B cell (primary cell): ENCODE measurements at regions not wholly inside any gene's neighbourhood (a gene's known extent, or its start where the extent isn't known, plus 50 kb on each side); places are given as distances from the start of the nearest gene placed in this dataset.

Experiments
- ATAC-seq: fragments of 200-7000 bp; cut with Tn5 transposase; one replicate; pipeline ENCODE4 v1.10.0; 2021; ENCODE audit warnings: low read depth, mild to moderate bottlenecking, moderate number of reproducible peaks, moderate library complexity
- CTCF ChIA-PET: fragments of 350-600 bp; sonication (Branson Sonifier 250); formaldehyde crosslinking; loops from one replicate; lab custom pipeline; 2021; ENCODE audit warnings: antibody characterized with exemption, inconsistent platforms; lab: Charles Lee
- POLR2A ChIA-PET: fragments of 350-600 bp; sonication (Branson Sonifier 250); formaldehyde crosslinking; loops from one replicate; lab custom pipeline; 2021; ENCODE audit warnings: antibody characterized with exemption; lab: Charles Lee
- DNase-seq: peaks from one replicate; pipeline ENCODE4 v3.0.0; 2013
- H2AFZ ChIP-seq: 2 replicates; pipeline ENCODE4 v1.6.1; 2012; ENCODE audit warnings: mild to moderate bottlenecking, low read depth, low read length; ENCODE audit not compliant: insufficient read depth, poor library complexity, severe bottlenecking
- H3K27ac ChIP-seq, 2 donors: 1 replicate in 1 of 2; 2 replicates in 1 of 2; pipeline ENCODE4 v1.5.1; 2012 to 2013; ENCODE audit warnings: low read length in 2 of 2, mild to moderate bottlenecking in 2 of 2, moderate library complexity in 1 of 2
- H3K27me3 ChIP-seq, 4 experiments: fragments of 200-600 bp in 1 of 4; sonication (generic) in 1 of 4; replicated peaks in 1 of 4; 1 replicate in 2 of 4; 2 replicates in 2 of 4; pipeline versions ENCODE4 v1.6.1 to v1.7.0; 2013 to 2016; ENCODE audit warnings: low read length in 3 of 4, mild to moderate bottlenecking in 2 of 4, mixed read lengths in 1 of 4, moderate library complexity in 1 of 4; ENCODE audit not compliant: insufficient read depth in 4 of 4, control insufficient read depth in 3 of 4; ENCODE audit errors: control extremely low read depth in 1 of 4
- H3K36me3 ChIP-seq, 2 experiments: replicated peaks in 1 of 2; 1 replicate in 1 of 2; 2 replicates in 1 of 2; pipeline versions ENCODE4 v1.6.1 to v1.7.1; 2013; ENCODE audit warnings: low read length in 1 of 2; ENCODE audit not compliant: insufficient read depth in 2 of 2, control insufficient read depth in 1 of 2; ENCODE audit errors: control extremely low read depth in 1 of 2, extremely low read depth in 1 of 2
- H3K4me1 ChIP-seq, 2 donors: fragments of 200-600 bp in 1 of 2; sonication (generic) in 1 of 2; 1 replicate in 1 of 2; 2 replicates in 1 of 2; pipeline versions ENCODE4 v1.5.1 to v1.6.1; 2013 to 2017; ENCODE audit warnings: low read length in 2 of 2; ENCODE audit not compliant: control insufficient read depth in 2 of 2, insufficient read depth in 2 of 2
- H3K4me2 ChIP-seq: replicated peaks from 2 replicates; pipeline ENCODE3; 2012; ENCODE audit warnings: mild to moderate bottlenecking, low read depth, low read length; ENCODE audit not compliant: poor library complexity, severe bottlenecking
- H3K4me3 ChIP-seq, 5 experiments: fragments of 200-600 bp in 1 of 5; sonication (generic) in 1 of 5; 1 replicate in 3 of 5; 2 replicates in 2 of 5; pipeline versions ENCODE4 v1.5.1 to v1.7.0; 2011 to 2016; ENCODE audit warnings: low read length in 4 of 5, mild to moderate bottlenecking in 4 of 5, low read depth in 2 of 5, control low read depth in 1 of 5, moderate library complexity in 1 of 5; ENCODE audit not compliant: insufficient read depth in 1 of 5; ENCODE audit errors: control extremely low read depth in 1 of 5, extremely low read depth in 1 of 5
- H3K79me2 ChIP-seq: fragments of 200-600 bp; sonication (generic); one replicate; pipeline ENCODE4 v1.6.0; 2016; ENCODE audit warnings: low read length; ENCODE audit not compliant: control insufficient read depth, insufficient read depth
- H3K9ac ChIP-seq: fragments of 200-600 bp; sonication (generic); 2 replicates; pipeline ENCODE4 v1.6.1; 2017; ENCODE audit warnings: mild to moderate bottlenecking, low read length, moderate library complexity
- H3K9me3 ChIP-seq, 3 donors: one replicate each; pipeline versions ENCODE4 v1.6.1 to v1.7.1; 2013; ENCODE audit warnings: low read length in 2 of 3; ENCODE audit not compliant: control insufficient read depth in 2 of 3, insufficient read depth in 1 of 3; ENCODE audit errors: control extremely low read depth in 1 of 3
- H4K20me1 ChIP-seq: 2 replicates; pipeline ENCODE4 v1.6.0; 2012; ENCODE audit warnings: mild to moderate bottlenecking, low read length; ENCODE audit not compliant: insufficient read depth, control insufficient read depth, poor library complexity, severe bottlenecking
- H3K27ac Mint-ChIP-seq: one replicate; pipeline ENCODE4 v1.8.0; 2021; ENCODE audit warnings: mixed read lengths
- H3K27me3 Mint-ChIP-seq: one replicate; pipeline ENCODE4 v1.8.0; 2021; ENCODE audit warnings: mixed read lengths
- H3K4me1 Mint-ChIP-seq: one replicate; pipeline ENCODE4 v1.8.0; 2021; ENCODE audit warnings: mixed read lengths
- H3K4me3 Mint-ChIP-seq: one replicate; pipeline ENCODE4 v1.8.0; 2021; ENCODE audit warnings: mixed read lengths
- H3K9me3 Mint-ChIP-seq: one replicate; pipeline ENCODE4 v1.8.0; 2022; ENCODE audit warnings: mixed read lengths; ENCODE audit not compliant: insufficient read depth
- EZH2 ChIP-seq: IDR thresholded peaks from 2 replicates; pipeline ENCODE4 v1.6.1; 2012; ENCODE audit warnings: borderline replicate concordance, low read depth, mild to moderate bottlenecking, moderate library complexity, low read length; ENCODE audit not compliant: insufficient read depth, poor library complexity, severe bottlenecking
- WGBS: methylation state at CpG from one replicate; pipeline ENCODE4 v1.1.5; 2013; ENCODE audit warnings: missing lambda C conversion rate; ENCODE audit not compliant: insufficient coverage; 5-methylcytosine and 5-hydroxymethylcytosine counted together
- intact Hi-C: fragments of 100-400 bp; cut with micrococcal nuclease; formaldehyde crosslinking; loops from one replicate; pipeline ENCODE4 v1.10.0; 2022
- TF ChIP-seq, protein P1 (sequence below): fragments of 200-600 bp; IDR thresholded peaks from one replicate; pipeline ENCODE4 v1.8.0; 2022; ENCODE audit warnings: antibody characterized with exemption, mild to moderate bottlenecking

DNA sequence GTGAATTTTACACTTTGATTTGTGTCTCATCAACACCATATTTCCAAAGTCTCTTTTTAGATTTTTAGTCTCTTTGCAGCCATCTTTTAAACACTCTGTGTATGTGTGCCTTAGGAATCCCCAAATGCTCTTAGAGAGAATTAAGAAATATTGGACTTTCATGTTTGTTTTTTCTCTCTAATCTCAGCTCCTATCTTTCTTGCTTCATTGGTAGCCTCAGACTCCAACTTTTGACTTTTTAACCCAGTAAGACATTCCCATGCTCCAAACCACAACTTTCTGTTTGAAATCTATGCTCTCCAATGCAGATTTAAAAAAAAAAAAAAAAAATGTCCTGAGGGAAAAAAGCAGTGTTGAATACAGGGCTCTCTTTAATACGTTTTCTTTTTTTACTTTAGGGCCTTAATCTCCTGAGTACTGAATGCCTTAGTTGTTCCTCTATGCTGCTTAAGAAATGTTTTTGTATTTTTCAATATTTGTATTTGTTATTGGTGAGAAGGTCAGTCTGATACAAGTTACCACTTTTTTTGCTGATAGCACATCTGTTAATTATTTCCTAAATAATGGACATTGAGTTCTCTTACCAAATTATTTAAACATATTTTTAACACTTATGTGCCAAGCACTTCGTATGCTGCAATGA, 489.9 kb downstream of the NXPH1 start:
- ATAC-seq (no peak), DNase-seq (no peak)
- H3K27me3 ChIP-seq: no peaks in the 10 kb centered on the region
- H3K36me3 ChIP-seq: no peaks in the 10 kb centered on the region
- ChIA-PET POLR2A (no interaction called here), CTCF (no interaction called here)
- no peaks in the 10 kb centered on the region for H3K4me1 Mint-ChIP-seq
- TF ChIP-seq EZH2: no peak
- TF ChIP-seq, protein P1, sequence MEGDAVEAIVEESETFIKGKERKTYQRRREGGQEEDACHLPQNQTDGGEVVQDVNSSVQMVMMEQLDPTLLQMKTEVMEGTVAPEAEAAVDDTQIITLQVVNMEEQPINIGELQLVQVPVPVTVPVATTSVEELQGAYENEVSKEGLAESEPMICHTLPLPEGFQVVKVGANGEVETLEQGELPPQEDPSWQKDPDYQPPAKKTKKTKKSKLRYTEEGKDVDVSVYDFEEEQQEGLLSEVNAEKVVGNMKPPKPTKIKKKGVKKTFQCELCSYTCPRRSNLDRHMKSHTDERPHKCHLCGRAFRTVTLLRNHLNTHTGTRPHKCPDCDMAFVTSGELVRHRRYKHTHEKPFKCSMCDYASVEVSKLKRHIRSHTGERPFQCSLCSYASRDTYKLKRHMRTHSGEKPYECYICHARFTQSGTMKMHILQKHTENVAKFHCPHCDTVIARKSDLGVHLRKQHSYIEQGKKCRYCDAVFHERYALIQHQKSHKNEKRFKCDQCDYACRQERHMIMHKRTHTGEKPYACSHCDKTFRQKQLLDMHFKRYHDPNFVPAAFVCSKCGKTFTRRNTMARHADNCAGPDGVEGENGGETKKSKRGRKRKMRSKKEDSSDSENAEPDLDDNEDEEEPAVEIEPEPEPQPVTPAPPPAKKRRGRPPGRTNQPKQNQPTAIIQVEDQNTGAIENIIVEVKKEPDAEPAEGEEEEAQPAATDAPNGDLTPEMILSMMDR: no peak
- H3K9me3 Mint-ChIP-seq: no peaks in the 10 kb centered on the region
- intact Hi-C loops: no loop called here
- H3K4me1 ChIP-seq: no peaks in the 10 kb centered on the region
- H2AFZ ChIP-seq: no peak overlapping the region
- H3K79me2 ChIP-seq: no peaks in the 10 kb centered on the region
- no peak overlapping the region for H3K9ac ChIP-seq
- H3K4me3 Mint-ChIP-seq: no peak overlapping the region
- no peaks in the 10 kb centered on the region for H3K27me3 Mint-ChIP-seq
- no CpG with 5 or more reads among the region's 2 CpGs for WGBS
- no peaks in the 10 kb centered on the region for H4K20me1 ChIP-seq
- H3K4me3 ChIP-seq: no peak overlapping the region
- H3K27ac ChIP-seq: no peak overlapping the region
- H3K9me3 ChIP-seq: no peaks in the 10 kb centered on the region
- no peak overlapping the region for H3K4me2 ChIP-seq
- no peak overlapping the region for H3K27ac Mint-ChIP-seq

DNA sequence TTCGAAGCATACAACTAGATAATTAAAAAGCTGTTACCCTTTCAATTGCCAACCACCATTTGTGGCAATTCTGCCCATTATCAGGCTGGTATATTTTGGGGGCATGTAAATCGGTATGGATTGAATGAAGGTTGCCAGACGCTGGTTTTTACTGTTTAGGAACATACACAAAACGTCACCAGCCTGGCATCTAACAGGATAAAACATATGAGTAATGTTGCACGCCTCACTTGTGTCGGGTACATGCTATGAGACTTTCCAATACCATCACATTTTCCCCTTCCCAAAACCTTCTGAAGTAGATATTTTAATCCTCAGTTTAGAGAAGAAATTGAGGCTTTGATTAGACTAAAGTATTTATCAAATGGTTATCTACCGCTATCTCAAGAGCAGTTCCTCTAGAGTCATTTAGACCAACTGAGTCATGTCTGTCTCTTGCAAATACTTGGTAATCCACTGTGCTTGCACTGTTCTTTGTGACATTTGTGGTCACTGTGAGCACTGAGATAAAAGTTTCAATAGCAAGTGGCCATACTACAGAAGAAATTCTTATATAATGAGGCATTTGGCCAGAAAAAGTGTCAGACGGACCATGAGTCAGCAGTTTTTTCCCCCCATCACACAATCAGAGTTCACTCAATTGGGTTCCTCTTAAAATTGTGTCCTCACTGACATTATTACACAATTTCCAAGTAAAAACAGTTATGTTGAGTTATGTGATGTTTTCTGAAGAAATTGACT, 498.7 kb downstream of the NXPH1 start:
- no peaks in the 10 kb centered on the region for H3K79me2 ChIP-seq
- intact Hi-C loops: no loop called here
- no peak overlapping the region for H3K27ac ChIP-seq
- no peak overlapping the region for H3K9ac ChIP-seq
- ATAC-seq (no peak), DNase-seq (no peak)
- no peaks in the 10 kb centered on the region for H3K36me3 ChIP-seq
- Mint-ChIP-seq H3K27ac (no peak overlapping the region), H3K27me3 (no peaks in the 10 kb centered on the region), H3K4me1 (no peaks in the 10 kb centered on the region), H3K4me3 (no peak overlapping the region), H3K9me3 (no peaks in the 10 kb centered on the region)
- WGBS: no CpG with 5 or more reads among the region's 8 CpGs
- H3K4me1 ChIP-seq: no peaks in the 10 kb centered on the region
- no peaks in the 10 kb centered on the region for H3K27me3 ChIP-seq
- TF ChIP-seq, protein P1: no peak
- no peak for TF ChIP-seq EZH2
- H4K20me1 ChIP-seq: no peaks in the 10 kb centered on the region
- POLR2A ChIA-PET: no interaction called here
- no peak overlapping the region for H3K4me3 ChIP-seq
- no peak overlapping the region for H3K4me2 ChIP-seq
- H3K9me3 ChIP-seq: no peaks in the 10 kb centered on the region
- H2AFZ ChIP-seq: no peak overlapping the region
- CTCF ChIA-PET: no interaction called here
